Esophagus squamous epithelium (tissue), 5 donors: ENCODE measurements at regions not wholly inside any gene's neighbourhood (a gene's known extent, or its start where the extent isn't known, plus 50 kb on each side); places are given as distances from the start of the nearest gene placed in this dataset.

Experiments used
- DNase-seq: peaks from one replicate; lab custom pipeline; 2025; lab: John Stamatoyannopoulos, UW
- H3K27ac ChIP-seq, 4 donors: fragments of 200-600 bp; sonication (generic); one replicate each; pipeline ENCODE4 v1.5.1; 2016 to 2019; ENCODE audit warnings: mild to moderate bottlenecking in 1 of 4
- H3K27me3 ChIP-seq, 4 donors: fragments of 200-600 bp; sonication (generic); 1 replicate in 3 of 4; 2 replicates in 1 of 4; pipeline versions ENCODE4 v1.5.1 to v1.6.0; 2017 to 2021; ENCODE audit warnings: antibody characterized with exemption in 1 of 4
- H3K36me3 ChIP-seq, 3 donors: fragments of 200-600 bp; sonication (generic); one replicate each; pipeline ENCODE4 v1.5.1; 2016 to 2019
- H3K4me1 ChIP-seq, 3 donors: fragments of 200-600 bp; sonication (generic); one replicate each; pipeline ENCODE4 v1.5.1; 2017 to 2019
- H3K4me3 ChIP-seq, 4 donors: fragments of 200-600 bp; sonication (generic); 1 replicate in 3 of 4; 2 replicates in 1 of 4; pipeline ENCODE4 v1.5.1; 2016 to 2019; ENCODE audit warnings: mild to moderate bottlenecking in 2 of 4, moderate library complexity in 1 of 4
- H3K9me3 ChIP-seq, 3 donors: fragments of 200-600 bp; sonication (generic); one replicate each; pipeline ENCODE4 v1.5.1; 2016 to 2019
- POLR2A ChIP-seq, 4 donors: fragments of 450-650 bp; IDR thresholded peaks; one replicate each; pipeline ENCODE4 v1.6.1; 2017; ENCODE audit warnings: antibody characterized with exemption in 4 of 4, mild to moderate bottlenecking in 4 of 4, moderate library complexity in 3 of 4
- WGBS, 2 donors: methylation state at CpG; one replicate each; pipeline ENCODE4 v1.1.5; 2018; 5-methylcytosine and 5-hydroxymethylcytosine counted together
- intact Hi-C: fragments of 100-400 bp; cut with DNase I; formaldehyde crosslinking; loops from one replicate; pipeline ENCODE4 v1.15.0; 2022
- TF ChIP-seq, protein P1 (sequence below), 6 experiments: fragments of 450-650 bp in 4 of 6; fragments of 200-600 bp in 2 of 6; sonication (generic) in 2 of 6; IDR thresholded peaks; one replicate each; pipeline ENCODE4 v1.5.1; 2016 to 2019; ENCODE audit warnings: antibody characterized with exemption in 6 of 6, mild to moderate bottlenecking in 4 of 6, moderate library complexity in 4 of 6
- donor health status: DM: yes; HTN: yes; CAD: no.

DNA sequence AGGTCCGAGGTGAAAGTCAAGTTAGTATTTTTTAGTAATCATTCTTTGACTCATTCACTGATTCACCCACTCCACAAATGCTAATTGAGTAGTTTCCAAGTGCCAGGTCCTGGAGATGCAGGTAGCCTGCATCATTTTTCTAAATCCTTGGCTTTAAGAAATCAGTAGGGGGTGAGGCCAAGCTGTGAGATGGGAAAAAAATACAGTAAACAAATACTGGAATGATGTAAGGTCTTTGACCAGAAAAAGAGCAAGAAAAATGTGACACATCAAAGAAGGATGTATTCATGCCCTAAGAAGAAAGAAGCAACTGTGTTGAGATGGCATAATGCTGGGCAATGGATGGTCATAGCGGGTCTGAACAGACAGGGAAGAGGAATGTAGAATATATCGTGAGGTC, 1386.6 kb downstream of the PCDH7 start:
- H3K9me3 ChIP-seq = no peaks in the 10 kb centered on the region
- 72 to 78% methylated on average over 3 of the region's 3 CpGs for WGBS, 2 donors
- intact Hi-C loops = no loop called here

DNA sequence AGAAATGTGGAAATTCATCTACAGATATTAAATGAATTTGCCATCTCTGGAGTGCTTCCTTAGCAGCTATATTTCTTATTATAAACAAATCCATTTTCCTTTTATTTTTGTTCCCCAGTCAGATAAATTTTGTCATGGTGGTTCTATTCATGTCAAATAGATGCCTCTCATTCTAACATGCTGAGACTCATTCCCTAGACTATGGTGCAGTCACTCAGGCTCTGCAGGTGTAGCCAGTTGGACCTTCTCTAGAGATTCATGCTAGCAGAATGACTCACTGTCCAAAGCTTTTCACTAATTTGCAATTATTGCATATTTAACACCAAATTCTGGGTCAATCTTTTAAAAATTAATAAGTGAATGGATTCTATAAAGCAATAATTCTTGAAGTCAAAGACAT, 1392.7 kb downstream of the PCDH7 start:
- H3K4me1 ChIP-seq = no peaks in the 10 kb centered on the region
- no peaks in the 10 kb centered on the region for H3K9me3 ChIP-seq
- no peaks in the 10 kb centered on the region for H3K36me3 ChIP-seq
- no peak for TF ChIP-seq POLR2A (IDR thresholded peaks at IDR 0.05)
- TF ChIP-seq, protein P1, sequence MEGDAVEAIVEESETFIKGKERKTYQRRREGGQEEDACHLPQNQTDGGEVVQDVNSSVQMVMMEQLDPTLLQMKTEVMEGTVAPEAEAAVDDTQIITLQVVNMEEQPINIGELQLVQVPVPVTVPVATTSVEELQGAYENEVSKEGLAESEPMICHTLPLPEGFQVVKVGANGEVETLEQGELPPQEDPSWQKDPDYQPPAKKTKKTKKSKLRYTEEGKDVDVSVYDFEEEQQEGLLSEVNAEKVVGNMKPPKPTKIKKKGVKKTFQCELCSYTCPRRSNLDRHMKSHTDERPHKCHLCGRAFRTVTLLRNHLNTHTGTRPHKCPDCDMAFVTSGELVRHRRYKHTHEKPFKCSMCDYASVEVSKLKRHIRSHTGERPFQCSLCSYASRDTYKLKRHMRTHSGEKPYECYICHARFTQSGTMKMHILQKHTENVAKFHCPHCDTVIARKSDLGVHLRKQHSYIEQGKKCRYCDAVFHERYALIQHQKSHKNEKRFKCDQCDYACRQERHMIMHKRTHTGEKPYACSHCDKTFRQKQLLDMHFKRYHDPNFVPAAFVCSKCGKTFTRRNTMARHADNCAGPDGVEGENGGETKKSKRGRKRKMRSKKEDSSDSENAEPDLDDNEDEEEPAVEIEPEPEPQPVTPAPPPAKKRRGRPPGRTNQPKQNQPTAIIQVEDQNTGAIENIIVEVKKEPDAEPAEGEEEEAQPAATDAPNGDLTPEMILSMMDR (IDR thresholded peaks at IDR 0.05) = no peak
- no peak for DNase-seq
- H3K27me3 ChIP-seq = no peaks in the 10 kb centered on the region
- H3K4me3 ChIP-seq = no peak overlapping the region
- H3K27ac ChIP-seq = no peak overlapping the region
- intact Hi-C loops = no loop called here

More for the DNA sequence above, 1386.6 kb downstream of the PCDH7 start:
- Histone ChIP-seq H3K36me3 (no peaks in the 10 kb centered on the region), H3K4me3 (no peak overlapping the region), H3K4me1 (no peaks in the 10 kb centered on the region), H3K27me3 (no peaks in the 10 kb centered on the region), H3K27ac (no peak overlapping the region)
- no peak for DNase-seq
- no peak for TF ChIP-seq POLR2A (IDR thresholded peaks at IDR 0.05)
- TF ChIP-seq, protein P1 (IDR thresholded peaks at IDR 0.05) = no peak

DNA sequence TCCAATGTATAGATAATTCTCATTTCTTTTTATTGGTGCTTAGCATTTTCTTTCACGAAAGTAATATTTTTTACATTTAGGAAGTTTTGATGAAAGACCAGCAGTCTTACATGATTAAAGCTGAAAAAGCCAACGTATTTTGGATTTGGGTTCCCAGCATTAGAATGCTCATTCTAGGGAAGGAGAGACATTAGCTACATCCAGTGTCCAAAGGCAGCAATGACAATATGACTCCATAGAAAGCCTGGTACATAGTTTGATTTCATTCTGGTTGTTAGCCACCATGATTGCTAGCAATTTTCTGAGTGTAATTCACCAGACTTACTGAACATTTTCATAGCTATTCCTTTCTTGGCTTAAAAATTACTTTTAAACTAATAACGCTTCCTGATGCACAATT, 1397.5 kb downstream of the PCDH7 start:
- DNase-seq = no peak
- Histone ChIP-seq H3K9me3 (no peaks in the 10 kb centered on the region), H3K4me1 (no peaks in the 10 kb centered on the region), H3K27ac (no peak overlapping the region), H3K4me3 (no peak overlapping the region), H3K27me3 (no peaks in the 10 kb centered on the region), H3K36me3 (no peaks in the 10 kb centered on the region)
- TF ChIP-seq POLR2A (IDR thresholded peaks at IDR 0.05) = no peak
- TF ChIP-seq, protein P1 (IDR thresholded peaks at IDR 0.05) = no peak
- intact Hi-C loops = no loop called here
- WGBS, 2 donors = 78 to 87% methylated on average over 3 of the region's 3 CpGs

DNA sequence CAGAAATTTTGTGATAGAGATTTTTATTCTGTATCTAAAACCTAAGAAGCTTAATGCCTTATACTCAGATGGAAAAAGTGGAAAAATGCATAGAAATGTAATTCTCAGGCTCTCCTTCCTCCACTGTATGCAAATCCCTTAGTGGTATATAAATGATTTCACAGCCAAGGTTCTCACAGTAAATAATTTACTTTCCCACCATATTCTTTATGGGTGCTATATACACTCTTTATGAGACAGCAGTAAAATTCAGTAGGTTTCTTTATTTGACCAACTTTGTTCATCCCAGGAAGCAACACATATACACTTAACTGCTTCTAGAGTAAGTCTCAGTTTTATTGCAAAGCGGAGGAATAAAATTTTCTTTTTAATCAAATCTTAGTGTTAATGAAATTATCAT, 1399.7 kb downstream of the PCDH7 start:
- Histone ChIP-seq H3K4me3 (no peak overlapping the region), H3K36me3 (no peaks in the 10 kb centered on the region), H3K27me3 (no peaks in the 10 kb centered on the region), H3K9me3 (no peaks in the 10 kb centered on the region), H3K27ac (no peak overlapping the region), H3K4me1 (no peaks in the 10 kb centered on the region)
- 91 to 94% methylated on average over 1 of the region's 1 CpG for WGBS, 2 donors
- TF ChIP-seq POLR2A (IDR thresholded peaks at IDR 0.05) = no peak
- TF ChIP-seq, protein P1 (IDR thresholded peaks at IDR 0.05) = no peak
- no peak for DNase-seq
- intact Hi-C loops = no loop called here

DNA sequence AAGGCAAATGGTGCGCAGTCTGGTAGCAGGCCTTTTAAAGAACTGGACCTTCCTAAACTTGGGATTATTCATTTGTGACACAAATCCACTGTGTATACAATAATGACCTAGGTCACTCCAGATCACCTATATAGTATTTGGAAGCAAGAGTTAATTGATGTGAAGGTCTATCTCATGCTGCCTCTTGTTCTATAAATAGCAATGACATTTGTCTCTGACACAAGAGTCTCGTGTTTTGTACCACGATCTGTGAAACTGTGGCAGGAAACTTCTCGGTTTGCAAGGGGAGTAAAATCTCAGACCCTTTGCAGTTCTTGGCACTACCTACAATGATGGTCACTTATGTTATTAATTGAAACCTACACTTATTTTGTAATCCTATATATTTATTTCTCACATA, 1408.4 kb downstream of the PCDH7 start:
- no peak for TF ChIP-seq POLR2A (IDR thresholded peaks at IDR 0.05)
- TF ChIP-seq, protein P1 (IDR thresholded peaks at IDR 0.05) = no peak
- WGBS, 2 donors = 75% methylated on average over 4 of the region's 4 CpGs
- DNase-seq = no peak

More for the DNA sequence above, 1408.4 kb downstream of the PCDH7 start:
- Histone ChIP-seq H3K27me3 (no peaks in the 10 kb centered on the region), H3K27ac (no peak overlapping the region), H3K36me3 (no peaks in the 10 kb centered on the region), H3K4me1 (no peaks in the 10 kb centered on the region), H3K4me3 (no peak overlapping the region), H3K9me3 (no peaks in the 10 kb centered on the region)
- intact Hi-C loops = no loop called here
